ENCODE measurements at regions not wholly inside any gene's neighbourhood (a gene's known extent, or its start where the extent isn't known, plus 50 kb on each side); places are given as distances from the start of the nearest gene placed in this dataset.

DNA sequence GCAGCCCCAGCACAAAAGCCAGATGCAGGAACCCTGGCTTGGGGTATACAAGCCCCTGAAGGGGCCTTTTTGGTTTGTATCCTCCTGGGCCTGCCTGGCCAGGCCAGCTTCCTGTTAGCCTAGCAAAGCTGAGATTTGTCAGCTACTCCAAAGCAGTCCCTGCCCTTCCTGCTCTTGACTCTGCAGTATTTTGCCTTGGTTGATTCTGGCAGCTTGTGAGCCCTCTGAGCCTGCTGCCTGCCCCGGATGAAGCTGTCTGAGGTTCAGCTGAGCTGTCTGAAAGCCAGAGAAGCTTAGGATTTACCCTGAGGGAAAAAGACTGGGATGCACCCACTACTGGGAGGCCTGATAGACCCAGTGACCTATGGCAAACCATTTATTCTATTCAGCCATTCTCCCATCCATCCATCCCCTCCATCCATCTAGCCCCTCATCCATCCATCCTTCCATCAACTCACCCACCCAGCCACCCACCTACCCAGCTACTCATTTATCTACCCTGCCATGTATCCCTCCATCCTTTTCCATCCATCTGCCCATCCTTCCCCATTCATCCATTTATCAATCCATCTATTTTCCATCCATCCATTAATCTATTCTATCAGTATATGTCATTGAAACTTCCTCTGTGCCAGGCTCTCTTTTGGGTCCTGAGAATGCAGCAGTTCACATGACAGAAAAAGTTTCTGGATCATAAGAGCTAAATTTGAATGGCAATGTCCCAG is 307.5 kb downstream of the DHX35 start:
- DNase-seq (ENCODE audit: low read depth in 1 of 2, low spot score in 2 of 2) = no peak
- Histone ChIP-seq H3K27me3 (replicated peaks) (no peaks in the 10 kb centered on the region), H3K27ac (no peak overlapping the region), H3K9me3 (replicated peaks) (no peaks in the 10 kb centered on the region), H3K4me3 (no peak overlapping the region), H3K4me1 (replicated peaks) (no peaks in the 10 kb centered on the region), H3K36me3 (no peaks in the 10 kb centered on the region)

DNA sequence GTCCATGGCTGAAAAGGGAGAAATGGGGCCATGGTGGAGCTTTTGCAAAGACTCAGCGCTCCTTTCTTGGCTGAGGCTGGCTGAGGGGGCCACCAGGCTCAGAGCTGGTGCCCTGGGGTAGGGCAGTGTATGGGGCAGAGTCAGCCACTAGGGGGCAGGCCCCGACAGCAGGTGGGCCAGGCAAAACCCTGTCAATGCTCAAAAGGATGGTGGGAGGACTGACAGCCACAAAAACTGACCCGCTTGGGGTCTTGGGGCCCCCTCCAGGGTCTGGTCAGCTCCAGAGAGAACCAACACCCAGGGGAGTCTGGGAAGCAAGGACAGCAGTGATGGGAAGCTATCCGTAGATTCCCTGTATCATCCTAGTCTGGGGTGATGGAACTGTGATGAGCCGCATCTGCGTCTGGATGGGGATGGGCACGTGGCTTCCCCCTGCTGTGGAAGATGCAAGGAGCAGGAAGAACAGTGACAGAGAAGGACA is 306.9 kb downstream of the DHX35 start:
- Histone ChIP-seq H3K36me3 (no peaks in the 10 kb centered on the region), H3K4me1 (replicated peaks) (no peaks in the 10 kb centered on the region), H3K27me3 (replicated peaks) (no peaks in the 10 kb centered on the region), H3K9me3 (replicated peaks) (no peaks in the 10 kb centered on the region), H3K27ac (no peak overlapping the region), H3K4me3 (no peak overlapping the region)
- DNase-seq (ENCODE audit: low read depth in 1 of 2, low spot score in 2 of 2) = peak in 1 of 2 experiments; percentile 47

- no peaks in the 10 kb centered on the region for H3K4me1 ChIP-seq (replicated peaks)
Observed at GRCh38 chr20:39268491-39268951, 306.4 kb downstream of the DHX35 start.

DNA sequence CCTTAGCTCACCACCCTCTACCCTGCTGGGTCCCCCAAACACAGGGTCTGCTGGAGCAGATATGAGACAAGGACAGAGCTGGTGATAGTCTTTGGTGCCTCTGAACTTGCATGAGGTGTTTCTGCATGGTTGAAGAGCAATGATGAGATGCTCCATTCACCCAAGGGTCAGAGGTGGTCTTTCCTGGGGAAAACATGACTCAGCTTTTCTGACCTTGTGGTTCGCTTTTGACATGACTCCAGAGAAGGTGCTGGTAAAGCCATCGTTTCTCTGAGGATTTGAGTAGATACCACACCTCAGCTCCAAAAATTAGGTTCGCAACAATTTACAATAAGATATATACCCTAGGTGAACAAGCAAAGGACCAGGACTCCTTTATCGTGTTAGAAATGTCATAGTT is 304.8 kb downstream of the DHX35 start:
- Histone ChIP-seq H3K27me3 (replicated peaks) (no peaks in the 10 kb centered on the region), H3K9me3 (replicated peaks) (no peaks in the 10 kb centered on the region), H3K4me1 (replicated peaks) (no peaks in the 10 kb centered on the region), H3K27ac (no peak overlapping the region), H3K4me3 (no peak overlapping the region), H3K36me3 (no peaks in the 10 kb centered on the region)
- DNase-seq (ENCODE audit: low read depth in 1 of 2, low spot score in 2 of 2) = no peak

More at GRCh38 chr20:39268491-39268951, 306.4 kb downstream of the DHX35 start:
- Histone ChIP-seq H3K36me3 (no peaks in the 10 kb centered on the region), H3K4me3 (no peak overlapping the region), H3K27ac (no peak overlapping the region), H3K9me3 (replicated peaks) (no peaks in the 10 kb centered on the region), H3K27me3 (replicated peaks) (no peaks in the 10 kb centered on the region)
- no peak for DNase-seq (ENCODE audit: low read depth in 1 of 2, low spot score in 2 of 2)

- peak; percentile 30 to 54 for DNase-seq (ENCODE audit: low read depth in 1 of 2, low spot score in 2 of 2)
- H3K27ac ChIP-seq = no peak overlapping the region
- H3K36me3 ChIP-seq = no peaks in the 10 kb centered on the region
- no peak overlapping the region for H3K4me3 ChIP-seq
- no peaks in the 10 kb centered on the region for H3K9me3 ChIP-seq (replicated peaks)
- H3K27me3 ChIP-seq (replicated peaks) = no peaks in the 10 kb centered on the region
- H3K4me1 ChIP-seq (replicated peaks) = no peaks in the 10 kb centered on the region
Observed at GRCh38 chr20:39264506-39265172, 302.5 kb downstream of the DHX35 start.

DNA sequence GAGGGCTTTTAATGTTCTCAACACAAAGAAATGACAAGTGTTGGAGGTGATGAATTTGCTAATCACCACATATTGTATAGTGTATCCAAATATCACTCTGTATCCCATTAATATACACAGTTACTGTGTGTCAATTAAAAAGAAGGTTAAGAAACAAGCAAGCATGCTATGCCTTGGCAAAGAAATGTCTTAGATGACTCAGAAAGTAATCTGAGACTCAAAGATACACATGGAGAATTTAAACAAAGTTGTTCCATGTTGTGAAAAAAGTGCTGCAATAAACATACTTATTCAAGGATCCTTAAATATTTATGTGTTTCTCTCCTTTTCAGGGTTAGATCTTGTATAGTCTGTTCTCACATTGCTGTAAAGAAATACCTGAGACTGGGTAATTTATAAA is 300.9 kb downstream of the DHX35 start:
- no peak for DNase-seq (ENCODE audit: low read depth in 1 of 2, low spot score in 2 of 2)
- no peak overlapping the region for H3K4me3 ChIP-seq
- H3K36me3 ChIP-seq = no peaks in the 10 kb centered on the region
- H3K9me3 ChIP-seq (replicated peaks) = no peaks in the 10 kb centered on the region
- H3K27ac ChIP-seq = no peak overlapping the region
- no peaks in the 10 kb centered on the region for H3K27me3 ChIP-seq (replicated peaks)
- no peaks in the 10 kb centered on the region for H3K4me1 ChIP-seq (replicated peaks)

DNA sequence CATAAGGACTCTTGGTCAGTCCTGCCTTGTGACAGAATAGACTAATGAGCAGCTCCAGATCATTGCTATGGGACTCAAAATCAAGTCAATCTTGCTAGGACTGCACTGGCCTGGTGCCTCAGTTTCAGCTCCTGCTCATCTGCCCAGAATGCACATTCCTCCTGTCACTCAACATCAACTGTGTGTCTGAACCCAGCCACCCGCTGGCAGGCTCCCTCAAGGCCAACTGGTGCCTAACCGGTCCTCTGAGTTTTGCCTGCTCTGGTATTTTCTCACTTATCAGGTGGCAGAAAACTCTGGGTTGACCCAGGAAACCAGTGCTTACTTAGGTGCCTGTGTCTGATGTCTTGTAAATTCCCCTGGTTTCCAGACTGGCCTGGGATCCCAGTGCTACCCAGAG is 297.7 kb downstream of the DHX35 start:
- Histone ChIP-seq H3K4me3 (no peak overlapping the region), H3K9me3 (replicated peaks) (no peaks in the 10 kb centered on the region), H3K27ac (no peak overlapping the region), H3K27me3 (replicated peaks) (no peaks in the 10 kb centered on the region), H3K36me3 (no peaks in the 10 kb centered on the region), H3K4me1 (replicated peaks) (no peaks in the 10 kb centered on the region)
- DNase-seq (ENCODE audit: low read depth in 1 of 2, low spot score in 2 of 2) = no peak

DNA sequence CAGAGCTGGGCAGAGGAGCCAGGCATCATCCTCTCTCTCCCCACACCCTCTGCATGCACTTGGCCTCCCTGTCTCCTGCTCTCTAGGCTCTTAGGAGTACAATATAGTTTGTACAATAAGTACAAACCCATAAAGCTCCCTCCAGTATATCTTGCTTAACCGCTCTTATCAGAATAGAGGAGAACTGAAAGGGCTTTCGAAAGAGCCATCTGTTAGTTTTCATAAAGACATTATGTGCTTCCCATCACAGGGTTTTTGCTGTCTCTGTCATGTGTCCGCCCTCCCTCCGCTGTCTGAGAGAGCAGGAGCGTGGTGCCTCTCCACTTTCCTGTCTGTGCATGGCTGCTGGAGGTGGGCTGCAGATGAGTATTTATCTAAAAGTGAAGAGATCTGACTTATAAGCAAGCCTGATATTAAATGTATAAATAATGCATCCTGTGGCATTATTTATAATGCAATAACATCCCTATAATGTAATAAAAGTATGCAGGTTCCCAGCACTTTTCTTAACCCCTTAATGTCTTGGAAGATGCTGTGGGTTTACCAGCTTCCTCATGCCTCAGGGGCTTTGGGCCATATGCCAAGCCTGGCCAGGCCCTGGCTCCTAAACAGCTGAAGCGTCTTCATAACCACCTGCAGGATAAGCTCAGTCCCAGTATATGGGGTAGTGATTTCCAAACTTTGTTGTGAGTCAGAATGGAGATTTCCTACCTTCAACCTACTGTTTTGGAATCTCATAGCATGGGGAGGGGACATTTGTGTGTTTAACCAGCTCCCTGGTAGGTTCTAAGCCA is 297.1 kb downstream of the DHX35 start:
- no peaks in the 10 kb centered on the region for H3K9me3 ChIP-seq (replicated peaks)
- no peaks in the 10 kb centered on the region for H3K36me3 ChIP-seq
- no peak overlapping the region for H3K4me3 ChIP-seq
- no peaks in the 10 kb centered on the region for H3K4me1 ChIP-seq (replicated peaks)
- no peaks in the 10 kb centered on the region for H3K27me3 ChIP-seq (replicated peaks)
- H3K27ac ChIP-seq = no peak overlapping the region
- no peak for DNase-seq (ENCODE audit: low read depth in 1 of 2, low spot score in 2 of 2)

- no peak overlapping the region for H3K27ac ChIP-seq
- no peak for DNase-seq (ENCODE audit: low read depth in 1 of 2, low spot score in 2 of 2)
- H3K4me3 ChIP-seq = no peak overlapping the region
- H3K36me3 ChIP-seq = no peaks in the 10 kb centered on the region
- no peaks in the 10 kb centered on the region for H3K27me3 ChIP-seq (replicated peaks)
- H3K4me1 ChIP-seq (replicated peaks) = no peaks in the 10 kb centered on the region
- no peaks in the 10 kb centered on the region for H3K9me3 ChIP-seq (replicated peaks)
Observed at GRCh38 chr20:39258253-39258652, 296.1 kb downstream of the DHX35 start.

- Histone ChIP-seq H3K27ac (no peak overlapping the region), H3K4me1 (replicated peaks) (no peaks in the 10 kb centered on the region), H3K9me3 (replicated peaks) (no peaks in the 10 kb centered on the region), H3K36me3 (no peaks in the 10 kb centered on the region), H3K27me3 (replicated peaks) (no peaks in the 10 kb centered on the region), H3K4me3 (no peak overlapping the region)
- DNase-seq (ENCODE audit: low read depth in 1 of 2, low spot score in 2 of 2) = no peak
Observed at GRCh38 chr20:39253051-39253755, 291.1 kb downstream of the DHX35 start.

- H3K4me3 ChIP-seq = no peak overlapping the region
- no peak for DNase-seq (ENCODE audit: low read depth in 1 of 2, low spot score in 2 of 2)
- H3K27ac ChIP-seq = no peak overlapping the region
- H3K4me1 ChIP-seq (replicated peaks) = no peaks in the 10 kb centered on the region
- H3K9me3 ChIP-seq (replicated peaks) = no peaks in the 10 kb centered on the region
- H3K27me3 ChIP-seq (replicated peaks) = no peaks in the 10 kb centered on the region
- no peaks in the 10 kb centered on the region for H3K36me3 ChIP-seq
Observed at GRCh38 chr20:39252035-39252434, 289.9 kb downstream of the DHX35 start.

DNA sequence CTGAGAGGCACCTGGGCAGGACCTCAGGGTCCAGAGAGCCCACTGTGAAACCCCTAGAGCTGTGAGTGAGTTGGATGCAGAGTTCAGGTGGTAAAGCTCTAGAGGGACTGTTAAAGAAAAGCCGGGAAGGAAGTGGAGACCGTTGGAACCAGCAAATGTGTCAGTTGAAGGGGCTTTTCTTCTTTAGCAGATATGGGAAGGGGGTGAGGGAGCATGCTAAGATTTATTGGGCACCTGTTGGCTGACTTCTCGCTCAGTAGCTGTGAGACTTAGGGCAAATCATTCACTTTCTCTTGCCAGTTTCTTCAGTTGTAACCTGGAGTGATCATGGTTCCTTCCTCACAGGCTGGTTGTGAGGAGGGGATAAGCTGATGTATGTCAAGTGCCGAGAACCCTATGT is 287.7 kb downstream of the DHX35 start:
- no peaks in the 10 kb centered on the region for H3K4me1 ChIP-seq (replicated peaks)
- no peaks in the 10 kb centered on the region for H3K36me3 ChIP-seq
- no peaks in the 10 kb centered on the region for H3K9me3 ChIP-seq (replicated peaks)
- DNase-seq (ENCODE audit: low read depth in 1 of 2, low spot score in 2 of 2) = no peak
- no peak overlapping the region for H3K27ac ChIP-seq
- H3K4me3 ChIP-seq = no peak overlapping the region
- no peaks in the 10 kb centered on the region for H3K27me3 ChIP-seq (replicated peaks)

DNA sequence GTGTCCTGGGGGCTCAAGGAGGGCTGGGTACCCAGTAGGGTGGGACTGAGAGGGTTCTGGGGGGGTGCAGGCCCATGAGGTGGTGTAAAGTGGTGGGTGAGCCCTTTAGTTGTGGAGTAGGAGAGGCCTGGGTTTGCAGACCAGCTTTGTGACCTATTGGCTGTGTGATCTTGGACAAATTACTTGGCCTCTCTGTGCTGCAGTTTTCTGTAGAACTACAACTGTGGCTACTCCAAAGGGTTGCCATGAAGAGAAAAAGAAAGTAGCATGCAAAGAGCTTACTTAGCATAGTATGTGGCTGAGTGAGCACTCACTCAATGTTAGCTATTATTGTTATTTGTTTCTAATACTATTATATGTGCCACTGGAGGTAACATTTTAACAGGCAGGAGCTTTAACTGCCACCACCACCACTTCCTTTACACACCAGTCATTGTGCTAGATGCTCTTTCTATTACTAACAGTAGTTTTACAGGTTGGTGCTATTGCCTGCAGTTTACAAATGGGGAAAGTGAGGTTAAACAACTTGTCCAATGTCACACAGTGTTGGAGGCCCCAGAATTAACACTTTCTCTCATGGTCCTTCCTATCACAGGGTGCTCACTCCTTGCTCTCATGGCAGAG is 286.8 kb downstream of the DHX35 start:
- Histone ChIP-seq H3K27me3 (replicated peaks) (no peaks in the 10 kb centered on the region), H3K9me3 (replicated peaks) (no peaks in the 10 kb centered on the region), H3K4me1 (replicated peaks) (no peaks in the 10 kb centered on the region), H3K4me3 (no peak overlapping the region), H3K36me3 (no peaks in the 10 kb centered on the region), H3K27ac (no peak overlapping the region)
- no peak for DNase-seq (ENCODE audit: low read depth in 1 of 2, low spot score in 2 of 2)
